Fibroblast of skin of scalp (primary cell): ENCODE measurements at regions not wholly inside any gene's neighbourhood (a gene's known extent, or its start where the extent isn't known, plus 50 kb on each side); places are given as distances from the start of the nearest gene placed in this dataset.

Experiments
- DNase-seq: peaks from one replicate; pipeline ENCODE4 v3.0.0-alpha.2; 2013

DNA sequence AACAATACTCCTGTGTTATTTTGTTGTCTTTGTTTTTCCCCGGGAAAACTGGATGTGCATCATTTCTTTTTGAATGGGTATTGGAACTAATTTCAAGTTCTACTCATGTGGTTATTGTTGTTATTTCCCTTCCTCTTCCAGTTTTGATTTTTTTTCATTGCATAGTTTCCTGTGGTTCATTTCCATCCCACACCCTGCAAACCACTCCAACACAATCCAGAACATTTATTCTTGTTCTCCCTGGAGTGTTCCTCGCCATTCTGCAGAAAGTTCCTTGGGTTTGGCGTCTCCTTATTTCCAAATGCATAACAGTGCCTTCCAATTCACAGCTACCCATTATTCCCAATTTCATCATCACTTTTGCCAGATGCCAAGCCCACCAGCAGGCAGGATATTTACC is 775.1 kb downstream of the TNS3 start:
- DNase-seq, result no peak

- DNase-seq, result no peak
Observed at GRCh38 chr7:46802479-46802878, 779.4 kb downstream of the TNS3 start.

- peak; percentile 81 for DNase-seq
Observed at GRCh38 chr7:46791188-46791587, 790.7 kb downstream of the TNS3 start.

DNA sequence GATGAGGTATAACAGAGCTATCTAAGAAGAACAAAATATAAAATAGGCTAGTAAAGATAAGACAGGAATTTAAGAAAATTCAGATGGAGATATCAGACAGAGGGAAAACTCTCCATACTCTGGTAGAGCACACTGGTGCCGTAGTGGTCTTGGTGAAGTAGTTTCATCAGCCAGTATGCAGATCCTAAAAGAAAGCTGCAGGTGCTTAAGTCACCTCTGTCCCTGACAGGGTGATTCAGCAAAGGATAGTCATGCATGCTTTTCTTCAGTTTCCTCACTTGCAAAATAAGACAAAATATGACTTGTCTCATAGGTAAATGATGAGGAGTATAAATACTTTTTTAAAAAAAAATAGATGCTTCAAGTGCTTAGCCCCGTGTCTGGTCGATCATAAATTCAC is 794.9 kb downstream of the TNS3 start:
- DNase-seq, result no peak

GRCh38 chr7:46786221-46786954 is 795.5 kb downstream of the TNS3 start:
- peak; percentile 68 for DNase-seq

- DNase-seq, result peak; percentile 42
Observed at GRCh38 chr7:46784732-46785131, 797.2 kb downstream of the TNS3 start.

DNA sequence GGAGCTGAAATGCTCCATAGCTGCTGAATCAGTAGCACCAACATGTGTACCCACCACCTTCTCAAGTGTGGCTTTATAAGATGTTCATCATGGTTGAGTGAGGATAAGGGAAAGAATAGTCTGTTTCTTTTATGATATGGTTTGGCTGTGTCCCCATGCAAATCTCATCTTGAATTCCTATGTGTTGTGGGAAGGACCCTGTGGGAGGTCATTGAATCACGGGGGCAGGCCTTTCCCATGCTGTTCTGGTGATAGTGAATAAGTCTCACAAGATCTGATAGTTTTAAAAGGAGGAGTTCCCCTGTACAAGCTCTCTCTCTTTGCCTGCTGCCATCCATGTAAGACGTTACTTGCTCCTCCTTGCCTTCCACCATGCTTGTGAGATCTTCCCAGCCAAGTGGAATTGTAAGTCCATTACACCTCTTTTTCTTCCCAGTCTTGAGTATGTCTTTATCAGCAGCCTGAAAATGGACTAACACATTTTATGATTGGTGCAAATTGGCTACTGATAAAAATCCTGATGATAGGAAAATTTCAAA is 799.9 kb downstream of the TNS3 start:
- DNase-seq, result peak; percentile 72

GRCh38 chr7:46776790-46777189 is 805.1 kb downstream of the TNS3 start:
- DNase-seq, result peak; percentile 46

GRCh38 chr7:46775776-46776175 is 806.1 kb downstream of the TNS3 start:
- DNase-seq, result no peak

- no peak for DNase-seq
Observed at GRCh38 chr7:46775020-46775419, 806.9 kb downstream of the TNS3 start.

- DNase-seq, result no peak
Observed at GRCh38 chr7:46774515-46774914, 807.4 kb downstream of the TNS3 start.

DNA sequence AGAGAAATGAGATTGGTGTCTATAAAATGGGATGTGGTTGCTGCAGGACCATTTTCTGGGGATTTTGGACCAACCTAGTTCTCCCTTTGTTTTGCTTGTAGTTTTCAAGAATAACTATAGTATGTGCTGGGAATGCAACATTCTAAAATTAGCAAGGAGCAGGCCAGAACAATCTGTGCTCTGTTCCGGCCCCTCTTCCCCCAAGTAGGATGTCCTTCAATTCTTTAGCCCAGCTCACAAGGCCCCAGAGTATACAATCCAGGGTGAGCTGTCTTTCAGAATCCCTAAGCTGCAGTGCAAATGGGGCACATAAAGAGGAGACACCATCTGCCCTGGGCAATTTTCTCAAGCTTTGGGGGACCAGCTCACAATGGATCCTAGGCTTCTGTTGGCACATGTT is 809.1 kb downstream of the TNS3 start:
- no peak for DNase-seq

- DNase-seq, result no peak
Observed at GRCh38 chr7:46767071-46767470, 814.8 kb downstream of the TNS3 start.

- peak; percentile 98 for DNase-seq
Observed at GRCh38 chr7:46764100-46764936, 817.6 kb downstream of the TNS3 start.

GRCh38 chr7:46763344-46763743 is 818.6 kb downstream of the TNS3 start:
- DNase-seq, result no peak

GRCh38 chr7:46759711-46760480 is 822.0 kb downstream of the TNS3 start:
- DNase-seq, result peak; percentile 65

- no peak for DNase-seq
Observed at GRCh38 chr7:46756996-46757395, 824.9 kb downstream of the TNS3 start.

DNA sequence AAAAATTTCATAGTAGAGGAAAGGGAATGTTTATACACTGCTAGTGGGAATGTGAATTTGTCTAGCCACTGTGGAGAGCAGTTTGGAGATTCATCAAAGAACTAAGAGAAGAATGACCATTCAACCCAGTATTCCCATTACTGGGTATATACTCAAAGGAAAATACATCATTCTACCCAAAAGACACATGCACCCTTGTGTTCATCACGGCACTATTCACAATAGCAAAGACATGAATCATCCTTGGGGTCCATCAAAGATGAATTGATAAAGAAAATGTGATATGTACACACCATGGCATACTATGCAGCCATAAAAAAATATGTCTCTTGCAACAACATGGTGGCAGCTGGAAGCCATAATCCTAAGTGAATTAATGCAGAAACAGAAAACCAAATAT is 825.7 kb downstream of the TNS3 start:
- no peak for DNase-seq

- no peak for DNase-seq
Observed at GRCh38 chr7:46755120-46756034, 826.5 kb downstream of the TNS3 start.

- DNase-seq, result peak; percentile 81
Observed at GRCh38 chr7:46754140-46754720, 827.7 kb downstream of the TNS3 start.

DNA sequence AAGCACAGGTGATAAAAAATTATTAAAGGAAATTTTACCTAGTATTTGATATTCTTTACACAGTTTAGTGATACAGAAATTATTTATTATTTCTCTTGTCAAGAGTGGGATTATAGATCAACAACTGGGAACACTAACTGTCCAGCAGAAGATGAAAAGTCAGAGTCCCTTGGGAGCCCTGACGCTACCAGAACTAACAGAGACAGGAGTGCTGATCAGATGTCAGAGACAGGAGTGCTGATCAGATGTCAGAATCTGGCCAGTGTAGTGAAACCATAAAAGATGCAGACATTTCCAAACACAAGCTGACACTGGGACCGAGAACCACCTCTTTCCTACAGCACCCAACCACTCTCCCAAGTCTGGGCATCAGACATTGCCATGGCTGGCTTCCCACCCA is 828.2 kb downstream of the TNS3 start:
- no peak for DNase-seq
